HepG2 (cell line): ENCODE measurements at regions not wholly inside any gene's neighbourhood (a gene's known extent, or its start where the extent isn't known, plus 50 kb on each side); places are given as distances from the start of the nearest gene placed in this dataset.

ENCODE experiments used
- ATAC-seq: fragments of 200-7000 bp; cut with Tn5 transposase; 3 replicates; pipeline ENCODE4 v1.9.1; 2020; ENCODE audit warnings: mild to moderate bottlenecking, moderate library complexity
- BruUV-seq: library from RNA; stranded (reverse); fragments of 400-500 nt; replicated peaks from 2 replicates; lab custom pipeline; 2021; lab: Mats Ljungman, UMichigan
- CTCF ChIA-PET: fragments of 300-600 bp; formaldehyde crosslinking; extraction: SDS; loops from one replicate; lab custom pipeline; 2021; ENCODE audit warnings: low total read pairs, inconsistent platforms, low intra/inter-chr PET ratio; lab: Yijun Ruan, JAX
- POLR2A ChIA-PET: fragments of 350-600 bp; sonication (Branson Sonifier 250); formaldehyde crosslinking; loops from one replicate; lab custom pipeline; 2020; ENCODE audit warnings: antibody characterized with exemption, inconsistent platforms; lab: Yijun Ruan, JAX
- DNase-seq: peaks from one replicate; pipeline ENCODE4 v3.0.0-alpha.2; 2015; ENCODE audit warnings: low spot score
- FAIRE-seq: peaks from 3 replicates; lab custom pipeline; 2011; peaks lifted over from hg19 to GRCh38; lab: Jason Lieb, UNC
- H2AFZ ChIP-seq: one replicate; pipeline ENCODE4 v1.6.1; 2011; ENCODE audit warnings: low read length, inconsistent platforms
- H3K27ac ChIP-seq: fragments of 300-600 bp; 3 replicates; pipeline ENCODE4 v1.8.0; 2011; ENCODE audit warnings: mixed run types, mild to moderate bottlenecking, mixed read lengths, low read length, inconsistent platforms; ENCODE audit not compliant: insufficient read depth; ENCODE audit errors: extremely low read length
- H3K27me3 ChIP-seq, 2 experiments: fragments of 200-600 bp in 1 of 2; 2 replicates in 1 of 2; 3 replicates in 1 of 2; pipeline versions ENCODE4 v1.6.0 to v1.8.0; 2011; ENCODE audit warnings: low read length in 2 of 2, mild to moderate bottlenecking in 2 of 2, moderate library complexity in 2 of 2, inconsistent platforms in 1 of 2; ENCODE audit not compliant: insufficient read depth in 2 of 2, control insufficient read depth in 1 of 2
- H3K36me3 ChIP-seq, 2 experiments: fragments of 200-600 bp in 1 of 2; replicated peaks in 1 of 2; 2 replicates in 1 of 2; 3 replicates in 1 of 2; pipeline versions ENCODE4 v1.5.1 to v1.8.0; 2011; ENCODE audit warnings: low read length in 2 of 2, inconsistent platforms in 1 of 2; ENCODE audit not compliant: insufficient read depth in 2 of 2, control insufficient read depth in 1 of 2
- H3K4me1 ChIP-seq: 2 replicates; pipeline ENCODE4 v1.5.1; 2012; ENCODE audit warnings: low read length, inconsistent platforms; ENCODE audit not compliant: insufficient read depth
- H3K4me2 ChIP-seq: 2 replicates; pipeline ENCODE4 v1.6.0; 2011; ENCODE audit warnings: low read depth, low read length, inconsistent platforms
- H3K4me3 ChIP-seq, 3 experiments: fragments of 200-600 bp in 1 of 3; sonication (generic), shearing (Covaris generic) in 1 of 3; replicated peaks in 1 of 3; 2 replicates each; pipeline ENCODE4 v1.5.1; 2011 to 2016; ENCODE audit warnings: low read length in 3 of 3, inconsistent platforms in 2 of 3, low read depth in 2 of 3, mild to moderate bottlenecking in 2 of 3, control low read depth in 1 of 3, mixed read lengths in 1 of 3; ENCODE audit not compliant: insufficient read depth in 1 of 3
- H3K79me2 ChIP-seq: one replicate; pipeline ENCODE4 v1.6.1; 2011; ENCODE audit warnings: low read length, inconsistent platforms; ENCODE audit not compliant: insufficient read depth
- H3K9ac ChIP-seq: 2 replicates; pipeline ENCODE4 v1.6.0; 2011; ENCODE audit warnings: mild to moderate bottlenecking, low read depth, low read length, inconsistent platforms; ENCODE audit not compliant: insufficient read depth
- H3K9me3 ChIP-seq: 2 replicates; pipeline ENCODE4 v1.5.1; 2012; ENCODE audit warnings: mild to moderate bottlenecking, low read length
- H4K20me1 ChIP-seq: 2 replicates; pipeline ENCODE4 v1.6.0; 2011; ENCODE audit warnings: inconsistent platforms, mild to moderate bottlenecking, low read length, moderate library complexity; ENCODE audit not compliant: insufficient read depth
- CEBPB ChIP-seq: IDR thresholded peaks from 2 replicates; pipeline ENCODE4 v1.6.1; 2011; ENCODE audit warnings: low read depth, low read length, improper control_type of control experiment, borderline replicate concordance
- EP300 ChIP-seq, 3 experiments: sonication (generic) in 1 of 3; formaldehyde crosslinking in 1 of 3; IDR thresholded peaks; 2 replicates each; pipeline versions ENCODE4 v1.5.1 to v1.6.1; 2011 to 2020; ENCODE audit warnings: low read depth in 2 of 3, low read length in 2 of 3, borderline replicate concordance in 1 of 3, improper control_type of control experiment in 1 of 3, mild to moderate bottlenecking in 1 of 3, missing genetic modification reagents in 1 of 3, moderate library complexity in 1 of 3
- KDM5B ChIP-seq: sonication (generic); formaldehyde crosslinking; IDR thresholded peaks from 2 replicates; pipeline ENCODE4 v1.4.0; 2020; ENCODE audit warnings: missing genetic modification reagents, mild to moderate bottlenecking, borderline replicate concordance
- KMT2A ChIP-seq: sonication (generic); formaldehyde crosslinking; IDR thresholded peaks from 2 replicates; pipeline ENCODE4 v1.4.0; 2020; ENCODE audit warnings: missing genetic modification reagents
- NKX3-1 ChIP-seq: sonication (generic); formaldehyde crosslinking; IDR thresholded peaks from 2 replicates; pipeline ENCODE4 v1.5.0; 2020; ENCODE audit warnings: missing genetic modification reagents
- RORA ChIP-seq: sonication (generic); formaldehyde crosslinking; IDR thresholded peaks from 2 replicates; pipeline ENCODE4 v1.5.0; 2020; ENCODE audit warnings: mild to moderate bottlenecking, missing genetic modification reagents, moderate library complexity
- ZBTB46 ChIP-seq: sonication (generic); formaldehyde crosslinking; IDR thresholded peaks from 2 replicates; pipeline ENCODE4 v1.4.0; 2020; ENCODE audit warnings: mild to moderate bottlenecking, missing genetic modification reagents, borderline replicate concordance
- ZNF101 ChIP-seq: sonication (generic); formaldehyde crosslinking; IDR thresholded peaks from 2 replicates; pipeline ENCODE4 v1.4.0; 2020; ENCODE audit warnings: mild to moderate bottlenecking, low read depth, missing genetic modification reagents, borderline replicate concordance
- ZNF263 ChIP-seq: sonication (generic); formaldehyde crosslinking; IDR thresholded peaks from 2 replicates; pipeline ENCODE4 v1.4.0; 2020; ENCODE audit warnings: missing genetic modification reagents
- ZNF546 ChIP-seq: sonication (generic); formaldehyde crosslinking; conservative IDR thresholded peaks from 2 replicates; pipeline ENCODE4 v1.8.1; 2023; ENCODE audit warnings: mild to moderate bottlenecking, missing genetic modification reagents
- ZNF598 ChIP-seq: sonication (generic); formaldehyde crosslinking; IDR thresholded peaks from 2 replicates; pipeline ENCODE4 v1.5.1; 2020; ENCODE audit warnings: mild to moderate bottlenecking, missing genetic modification reagents, borderline replicate concordance
- ZNF672 ChIP-seq: sonication (generic); formaldehyde crosslinking; IDR thresholded peaks from 2 replicates; pipeline ENCODE4 v1.8.1; 2022; ENCODE audit warnings: missing genetic modification reagents
- ZNF678 ChIP-seq: sonication (generic); formaldehyde crosslinking; IDR thresholded peaks from 2 replicates; pipeline ENCODE4 v1.4.0; 2020; ENCODE audit warnings: mild to moderate bottlenecking, missing genetic modification reagents
- ZNF891 ChIP-seq: sonication (generic); formaldehyde crosslinking; IDR thresholded peaks from 2 replicates; pipeline ENCODE4 v1.5.0; 2020; ENCODE audit warnings: mild to moderate bottlenecking, missing genetic modification reagents
- WGBS: methylation state at CpG from one replicate; pipeline ENCODE4 v1.1.6; 2017; ENCODE audit warnings: low lambda C conversion rate; 5-methylcytosine and 5-hydroxymethylcytosine counted together
- in situ Hi-C: cut with HindIII; loops from 2 replicates; pipeline ENCODE4 v1.10.0; 2017; ENCODE audit warnings: low pct_unique_long_range_greater_than_20kb; ENCODE audit not compliant: extremely low pct_ligation_motif_present
- intact Hi-C: fragments of 100-400 bp; cut with micrococcal nuclease; formaldehyde crosslinking; loops from one replicate; pipeline ENCODE4 v1.10.0; 2022; ENCODE audit not compliant: unreplicated experiment
- TF ChIP-seq, protein P1 (sequence below): sonication (generic); formaldehyde crosslinking; IDR thresholded peaks from 2 replicates; pipeline ENCODE4 v1.8.0; 2023; ENCODE audit warnings: mild to moderate bottlenecking, missing genetic modification reagents
- TF ChIP-seq, protein P2 (sequence below): sonication (generic); formaldehyde crosslinking; IDR thresholded peaks from 2 replicates; pipeline ENCODE4 v1.5.1; 2020; ENCODE audit warnings: missing genetic modification reagents, mild to moderate bottlenecking, borderline replicate concordance
- TF ChIP-seq, protein P3 (sequence below): IDR thresholded peaks from 2 replicates; pipeline ENCODE4 v1.6.1; 2016; ENCODE audit warnings: low read depth, missing genetic modification reagents, missing compliant biosample characterization

GRCh38 chr5:130568791-130569190 is 596.3 kb downstream of the HINT1 start:
- Histone ChIP-seq H4K20me1 (no peaks in the 10 kb centered on the region), H3K4me2 (no peak overlapping the region), H3K27ac (no peak overlapping the region), H3K27me3 (no peaks in the 10 kb centered on the region), H3K79me2 (no peaks in the 10 kb centered on the region), H3K4me1 (no peaks in the 10 kb centered on the region), H3K9ac (no peak overlapping the region), H3K9me3 (no peaks in the 10 kb centered on the region), H2AFZ (no peak overlapping the region), H3K4me3 (no peak overlapping the region), H3K36me3 (no peaks in the 10 kb centered on the region)
- in situ Hi-C loops = no loop called here
- BruUV-seq = no TSS peak
- FAIRE-seq (no peak), DNase-seq (no peak), ATAC-seq (no peak)
- ChIA-PET POLR2A (no interaction called here), CTCF (no interaction called here)
- intact Hi-C loops = no loop called here
- 0% methylated on average over 1 of the region's 1 CpG for WGBS
- TF ChIP-seq ZNF672 = no peak
- TF ChIP-seq, protein P1, sequence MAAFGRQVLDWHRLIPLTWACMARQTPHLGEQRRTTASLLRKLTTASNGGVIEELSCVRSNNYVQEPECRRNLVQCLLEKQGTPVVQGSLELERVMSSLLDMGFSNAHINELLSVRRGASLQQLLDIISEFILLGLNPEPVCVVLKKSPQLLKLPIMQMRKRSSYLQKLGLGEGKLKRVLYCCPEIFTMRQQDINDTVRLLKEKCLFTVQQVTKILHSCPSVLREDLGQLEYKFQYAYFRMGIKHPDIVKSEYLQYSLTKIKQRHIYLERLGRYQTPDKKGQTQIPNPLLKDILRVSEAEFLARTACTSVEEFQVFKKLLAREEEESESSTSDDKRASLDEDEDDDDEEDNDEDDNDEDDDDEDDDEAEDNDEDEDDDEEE (CRISPR knock-in tag) = no peak
- TF ChIP-seq EP300 (IDR thresholded peaks at IDR 0.05; ENCODE audit: low read depth in 2 of 2, low read length in 2 of 2) = no peak
- no peak for TF ChIP-seq EP300 (CRISPR knock-in tag; IDR thresholded peaks at IDR 0.05; ENCODE audit: borderline replicate concordance)
- TF ChIP-seq RORA = no peak
- TF ChIP-seq CEBPB = no peak
- TF ChIP-seq, protein P2, sequence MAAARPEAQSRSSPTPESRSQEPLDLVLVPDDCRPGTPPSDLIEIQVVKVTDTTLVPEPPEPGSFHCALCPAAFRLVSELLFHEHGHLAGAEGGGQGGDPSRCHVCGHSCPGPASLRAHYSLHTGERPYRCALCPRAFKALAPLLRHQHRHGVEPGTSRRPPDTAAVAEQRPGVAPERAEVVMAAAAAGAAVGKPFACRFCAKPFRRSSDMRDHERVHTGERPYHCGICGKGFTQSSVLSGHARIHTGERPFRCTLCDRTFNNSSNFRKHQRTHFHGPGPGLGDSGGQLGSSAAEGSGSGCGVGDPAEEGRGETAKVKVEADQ (CRISPR knock-in tag) = no peak
- no peak for TF ChIP-seq ZNF678
- no peak for TF ChIP-seq ZNF598
- TF ChIP-seq ZNF546 (CRISPR knock-in tag) = no peak
- TF ChIP-seq ZNF891 (CRISPR knock-in tag) = no peak
- no peak for TF ChIP-seq KDM5B (CRISPR knock-in tag)
- no peak for TF ChIP-seq ZNF263 (CRISPR knock-in tag)
- TF ChIP-seq, protein P3, sequence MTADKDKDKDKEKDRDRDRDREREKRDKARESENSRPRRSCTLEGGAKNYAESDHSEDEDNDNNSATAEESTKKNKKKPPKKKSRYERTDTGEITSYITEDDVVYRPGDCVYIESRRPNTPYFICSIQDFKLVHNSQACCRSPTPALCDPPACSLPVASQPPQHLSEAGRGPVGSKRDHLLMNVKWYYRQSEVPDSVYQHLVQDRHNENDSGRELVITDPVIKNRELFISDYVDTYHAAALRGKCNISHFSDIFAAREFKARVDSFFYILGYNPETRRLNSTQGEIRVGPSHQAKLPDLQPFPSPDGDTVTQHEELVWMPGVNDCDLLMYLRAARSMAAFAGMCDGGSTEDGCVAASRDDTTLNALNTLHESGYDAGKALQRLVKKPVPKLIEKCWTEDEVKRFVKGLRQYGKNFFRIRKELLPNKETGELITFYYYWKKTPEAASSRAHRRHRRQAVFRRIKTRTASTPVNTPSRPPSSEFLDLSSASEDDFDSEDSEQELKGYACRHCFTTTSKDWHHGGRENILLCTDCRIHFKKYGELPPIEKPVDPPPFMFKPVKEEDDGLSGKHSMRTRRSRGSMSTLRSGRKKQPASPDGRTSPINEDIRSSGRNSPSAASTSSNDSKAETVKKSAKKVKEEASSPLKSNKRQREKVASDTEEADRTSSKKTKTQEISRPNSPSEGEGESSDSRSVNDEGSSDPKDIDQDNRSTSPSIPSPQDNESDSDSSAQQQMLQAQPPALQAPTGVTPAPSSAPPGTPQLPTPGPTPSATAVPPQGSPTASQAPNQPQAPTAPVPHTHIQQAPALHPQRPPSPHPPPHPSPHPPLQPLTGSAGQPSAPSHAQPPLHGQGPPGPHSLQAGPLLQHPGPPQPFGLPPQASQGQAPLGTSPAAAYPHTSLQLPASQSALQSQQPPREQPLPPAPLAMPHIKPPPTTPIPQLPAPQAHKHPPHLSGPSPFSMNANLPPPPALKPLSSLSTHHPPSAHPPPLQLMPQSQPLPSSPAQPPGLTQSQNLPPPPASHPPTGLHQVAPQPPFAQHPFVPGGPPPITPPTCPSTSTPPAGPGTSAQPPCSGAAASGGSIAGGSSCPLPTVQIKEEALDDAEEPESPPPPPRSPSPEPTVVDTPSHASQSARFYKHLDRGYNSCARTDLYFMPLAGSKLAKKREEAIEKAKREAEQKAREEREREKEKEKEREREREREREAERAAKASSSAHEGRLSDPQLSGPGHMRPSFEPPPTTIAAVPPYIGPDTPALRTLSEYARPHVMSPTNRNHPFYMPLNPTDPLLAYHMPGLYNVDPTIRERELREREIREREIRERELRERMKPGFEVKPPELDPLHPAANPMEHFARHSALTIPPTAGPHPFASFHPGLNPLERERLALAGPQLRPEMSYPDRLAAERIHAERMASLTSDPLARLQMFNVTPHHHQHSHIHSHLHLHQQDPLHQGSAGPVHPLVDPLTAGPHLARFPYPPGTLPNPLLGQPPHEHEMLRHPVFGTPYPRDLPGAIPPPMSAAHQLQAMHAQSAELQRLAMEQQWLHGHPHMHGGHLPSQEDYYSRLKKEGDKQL (CRISPR knock-in tag) = no peak
- no peak for TF ChIP-seq ZNF101 (CRISPR knock-in tag)
- no peak for TF ChIP-seq KMT2A (CRISPR knock-in tag)
- TF ChIP-seq ZBTB46 = no peak
- no peak for TF ChIP-seq NKX3-1 (CRISPR knock-in tag)
